HCT116 (cell line): ENCODE measurements at regions not wholly inside any gene's neighbourhood (a gene's known extent, or its start where the extent isn't known, plus 50 kb on each side); places are given as distances from the start of the nearest gene placed in this dataset.

ENCODE experiments used
- ATAC-seq: fragments of 200-7000 bp; cut with Tn5 transposase; 2 replicates; pipeline ENCODE4 v1.9.1; 2020; ENCODE audit warnings: mild to moderate bottlenecking, moderate library complexity
- BruUV-seq: library from RNA; stranded (reverse); fragments of 400-500 nt; replicated peaks from 2 replicates; lab custom pipeline; 2021; lab: Mats Ljungman, UMichigan
- CTCF ChIA-PET: fragments of 300-600 bp; sonication (Branson Sonifier 250); formaldehyde crosslinking; loops from one replicate; lab custom pipeline; 2021; ENCODE audit warnings: antibody characterized with exemption; lab: Charles Lee
- POLR2A ChIA-PET: fragments of 300-600, 350-600 bp; sonication (Branson Sonifier 250); formaldehyde crosslinking; loops from one replicate; lab custom pipeline; 2021; ENCODE audit warnings: antibody characterized with exemption; lab: Charles Lee
- RAD21 ChIA-PET, 2 experiments: fragments of 300-600 bp; sonication (Branson Sonifier 250); formaldehyde crosslinking; loops; one replicate each; lab custom pipeline; 2023; ENCODE audit warnings: low total read pairs in 2 of 2; ENCODE audit not compliant: uncharacterized antibody in 2 of 2, unreplicated experiment in 2 of 2, low non-redundant PET in 1 of 2; lab: Charles Lee
- DNase-seq: peaks from one replicate; pipeline ENCODE4 v3.0.0-alpha.2; 2010; ENCODE audit warnings: low read depth, low spot score
- H2AFZ ChIP-seq: fragments of 200-600 bp; shearing (Covaris generic), sonication (generic); 2 replicates; pipeline ENCODE4 v1.6.1; 2017; ENCODE audit warnings: low read depth, mixed run types, mixed read lengths, antibody characterized with exemption, low read length; ENCODE audit not compliant: poor library complexity, severe bottlenecking
- H3K27ac ChIP-seq: 2 replicates; pipeline ENCODE4 v1.5.1; 2012; ENCODE audit warnings: low read depth, low read length
- H3K27me3 ChIP-seq: fragments of 200-600 bp; sonication (generic); 2 replicates; pipeline ENCODE4 v1.6.1; 2016; ENCODE audit warnings: mixed run types, low read length, mixed read lengths; ENCODE audit not compliant: insufficient read depth
- H3K36me3 ChIP-seq, 2 experiments: fragments of 200-500 bp in 1 of 2; fragments of 200-600 bp in 1 of 2; sonication (Bioruptor generic) in 1 of 2; sonication (generic) in 1 of 2; 2 replicates each; pipeline versions ENCODE4 v1.5.1 to v1.6.1; 2014 to 2016; ENCODE audit warnings: low read length in 2 of 2, inconsistent platforms in 1 of 2, mixed read lengths in 1 of 2, mixed run types in 1 of 2; ENCODE audit not compliant: insufficient read depth in 2 of 2, control insufficient read depth in 1 of 2
- H3K4me1 ChIP-seq, 2 experiments: fragments of 200-600 bp in 1 of 2; sonication (generic) in 1 of 2; 2 replicates each; pipeline versions ENCODE4 v1.5.1 to v1.6.1; 2012 to 2017; ENCODE audit warnings: low read length in 2 of 2, inconsistent platforms in 1 of 2, mild to moderate bottlenecking in 1 of 2, mixed read lengths in 1 of 2, mixed run types in 1 of 2, moderate library complexity in 1 of 2; ENCODE audit not compliant: insufficient read depth in 2 of 2, control insufficient read depth in 1 of 2
- H3K4me2 ChIP-seq: fragments of 200-600 bp; sonication (generic); 2 replicates; pipeline ENCODE4 v1.6.1; 2017; ENCODE audit warnings: mixed run types, low read length, mixed read lengths
- H3K4me3 ChIP-seq, 2 experiments: fragments of 200-600 bp in 1 of 2; sonication (generic) in 1 of 2; replicated peaks in 1 of 2; 2 replicates each; pipeline ENCODE4 v1.5.1; 2011 to 2016; ENCODE audit warnings: low read length in 2 of 2, control low read depth in 1 of 2, low read depth in 1 of 2, mild to moderate bottlenecking in 1 of 2, mixed read lengths in 1 of 2, mixed run types in 1 of 2
- H3K79me2 ChIP-seq: fragments of 200-600 bp; sonication (generic); 2 replicates; pipeline ENCODE4 v1.6.1; 2017; ENCODE audit warnings: mild to moderate bottlenecking, mixed run types, low read length, moderate library complexity, mixed read lengths; ENCODE audit not compliant: insufficient read depth
- H3K9ac ChIP-seq: fragments of 200-600 bp; sonication (generic); 2 replicates; pipeline ENCODE4 v1.6.1; 2016; ENCODE audit warnings: low read length, mixed read lengths
- H3K9me2 ChIP-seq: fragments of 200-600 bp; sonication (generic), shearing (Covaris generic); 2 replicates; pipeline ENCODE4 v1.6.1; 2017; ENCODE audit warnings: mixed run types, mild to moderate bottlenecking, moderate library complexity; ENCODE audit not compliant: insufficient read depth
- H3K9me3 ChIP-seq, 2 experiments: fragments of 200-500 bp in 1 of 2; fragments of 200-600 bp in 1 of 2; sonication (Bioruptor generic) in 1 of 2; sonication (generic) in 1 of 2; 2 replicates each; pipeline ENCODE4 v1.6.1; 2014 to 2017; ENCODE audit warnings: low read length in 2 of 2, mixed read lengths in 2 of 2, inconsistent platforms in 1 of 2, low read depth in 1 of 2, mild to moderate bottlenecking in 1 of 2, mixed run types in 1 of 2, moderate library complexity in 1 of 2; ENCODE audit not compliant: control insufficient read depth in 1 of 2, insufficient read depth in 1 of 2
- H4K20me1 ChIP-seq: fragments of 200-600 bp; sonication (generic), shearing (Covaris generic); 2 replicates; pipeline ENCODE4 v1.6.1; 2017; ENCODE audit warnings: mixed run types, mild to moderate bottlenecking, moderate library complexity; ENCODE audit not compliant: insufficient read depth
- CBX3 ChIP-seq: IDR thresholded peaks from 2 replicates; pipeline ENCODE4 v1.6.1; 2012; ENCODE audit warnings: low read depth
- EGR1 ChIP-seq: IDR thresholded peaks from 2 replicates; pipeline ENCODE4 v1.6.1; 2012; ENCODE audit warnings: low read depth
- EZH2 ChIP-seq: fragments of 200-600 bp; sonication (generic); IDR thresholded peaks from 2 replicates; pipeline ENCODE4 v1.6.1; 2017; ENCODE audit warnings: antibody characterized with exemption, mixed run types
- FOSL1 ChIP-seq: IDR thresholded peaks from 2 replicates; pipeline ENCODE4 v1.6.1; 2012; ENCODE audit warnings: low read depth
- JUND ChIP-seq: IDR thresholded peaks from 2 replicates; pipeline ENCODE4 v1.6.1; 2012
- POLR2A ChIP-seq: IDR thresholded peaks from 2 replicates; pipeline ENCODE4 v1.7.0; 2011; ENCODE audit warnings: borderline replicate concordance; ENCODE audit not compliant: insufficient read depth, insufficient read length; ENCODE audit errors: extremely low read depth
- SIN3A ChIP-seq: IDR thresholded peaks from 2 replicates; pipeline ENCODE4 v1.6.1; 2012; ENCODE audit warnings: low read depth
- SP1 ChIP-seq: IDR thresholded peaks from 2 replicates; pipeline ENCODE4 v1.6.1; 2012; ENCODE audit warnings: low read depth
- ZNF274 ChIP-seq: fragments of 200-500 bp; sonication (Bioruptor generic); IDR thresholded peaks from 2 replicates; pipeline ENCODE4 v1.6.1; 2014; ENCODE audit warnings: mild to moderate bottlenecking, low read depth, low read length, inconsistent platforms
- intact Hi-C: fragments of 100-400 bp; cut with micrococcal nuclease; formaldehyde crosslinking; loops from 2 replicates; pipeline ENCODE4 v1.10.0; 2022
- TF ChIP-seq, protein P1 (sequence below), 3 experiments: fragments of 200-600 bp in 1 of 3; sonication (generic) in 1 of 3; IDR thresholded peaks in 2 of 3; conservative IDR thresholded peaks in 1 of 3; 2 replicates each; pipeline ENCODE4 v1.5.1; 2012 to 2017; ENCODE audit warnings: low read depth in 2 of 3, low read length in 2 of 3, antibody characterized with exemption in 1 of 3, borderline replicate concordance in 1 of 3, control low read depth in 1 of 3, mild to moderate bottlenecking in 1 of 3, mixed read lengths in 1 of 3, mixed run types in 1 of 3, moderate library complexity in 1 of 3; ENCODE audit not compliant: insufficient read depth in 1 of 3
- TF ChIP-seq, protein P2 (sequence below): IDR thresholded peaks from 2 replicates; pipeline ENCODE4 v1.6.1; 2012; ENCODE audit warnings: low read depth
- TF ChIP-seq, protein P3 (sequence below): IDR thresholded peaks from 2 replicates; pipeline ENCODE4 v1.6.1; 2011; ENCODE audit warnings: mild to moderate bottlenecking, low read length, moderate library complexity; ENCODE audit not compliant: insufficient replicate concordance; ENCODE audit errors: extremely low read depth

DNA sequence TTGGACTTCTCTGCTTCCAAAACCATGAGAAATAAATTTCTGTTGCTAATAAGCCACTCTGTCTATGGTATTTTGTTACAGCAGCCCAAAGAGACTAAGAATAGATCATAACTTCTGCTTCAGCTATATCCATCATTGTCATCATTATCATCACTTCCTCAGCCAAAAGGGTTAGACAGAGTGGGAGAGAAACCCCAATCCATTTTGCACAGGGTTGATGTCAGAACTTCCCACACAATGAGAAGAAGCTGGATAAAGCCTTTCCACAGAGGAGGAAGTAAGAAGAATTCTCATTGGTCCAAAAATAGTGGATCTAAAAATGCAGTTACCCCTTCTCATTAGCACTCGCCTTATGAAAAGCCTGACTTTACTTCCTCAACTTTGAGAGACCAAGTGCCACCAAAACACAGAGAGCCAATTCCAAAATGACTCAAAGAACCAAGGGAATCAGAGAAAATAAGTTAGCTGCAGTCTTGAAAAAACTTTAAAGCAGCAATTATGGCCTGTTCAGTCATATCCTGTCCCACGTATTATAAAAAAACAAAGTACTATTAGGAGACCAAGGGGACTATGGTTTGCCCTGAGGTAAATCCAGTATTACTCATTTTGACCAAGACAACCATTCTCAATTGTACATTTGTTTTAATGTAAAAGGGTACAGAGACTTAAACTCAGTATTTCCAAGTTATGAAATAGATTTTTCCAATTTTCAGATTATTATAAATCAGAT lies 80.2 kb downstream of the WNT5A start:
- Histone ChIP-seq H3K4me3 (no peak overlapping the region), H2AFZ (no peak overlapping the region), H3K4me2 (no peak overlapping the region), H3K36me3 (no peaks in the 10 kb centered on the region), H4K20me1 (no peaks in the 10 kb centered on the region), H3K9me2 (no peaks in the 10 kb centered on the region), H3K4me1 (no peaks in the 10 kb centered on the region), H3K27me3 (no peaks in the 10 kb centered on the region)
- ATAC-seq, result no peak
- ChIA-PET POLR2A (no interaction called here), RAD21 (no interaction called here)
- intact Hi-C loops, result no loop called here
- no TSS peak for BruUV-seq
- no peak for DNase-seq
- TF ChIP-seq, protein P1, sequence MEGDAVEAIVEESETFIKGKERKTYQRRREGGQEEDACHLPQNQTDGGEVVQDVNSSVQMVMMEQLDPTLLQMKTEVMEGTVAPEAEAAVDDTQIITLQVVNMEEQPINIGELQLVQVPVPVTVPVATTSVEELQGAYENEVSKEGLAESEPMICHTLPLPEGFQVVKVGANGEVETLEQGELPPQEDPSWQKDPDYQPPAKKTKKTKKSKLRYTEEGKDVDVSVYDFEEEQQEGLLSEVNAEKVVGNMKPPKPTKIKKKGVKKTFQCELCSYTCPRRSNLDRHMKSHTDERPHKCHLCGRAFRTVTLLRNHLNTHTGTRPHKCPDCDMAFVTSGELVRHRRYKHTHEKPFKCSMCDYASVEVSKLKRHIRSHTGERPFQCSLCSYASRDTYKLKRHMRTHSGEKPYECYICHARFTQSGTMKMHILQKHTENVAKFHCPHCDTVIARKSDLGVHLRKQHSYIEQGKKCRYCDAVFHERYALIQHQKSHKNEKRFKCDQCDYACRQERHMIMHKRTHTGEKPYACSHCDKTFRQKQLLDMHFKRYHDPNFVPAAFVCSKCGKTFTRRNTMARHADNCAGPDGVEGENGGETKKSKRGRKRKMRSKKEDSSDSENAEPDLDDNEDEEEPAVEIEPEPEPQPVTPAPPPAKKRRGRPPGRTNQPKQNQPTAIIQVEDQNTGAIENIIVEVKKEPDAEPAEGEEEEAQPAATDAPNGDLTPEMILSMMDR (IDR thresholded peaks at IDR 0.05 in 2 of 3, conservative IDR thresholded peaks at IDR 0.05 in 1 of 3; ENCODE audit: borderline replicate concordance in 1 of 3, insufficient read depth in 1 of 3, low read depth in 2 of 3, low read length in 2 of 3), result no peak
- no peak for TF ChIP-seq ZNF274
- no peak for TF ChIP-seq SP1
- no peak for TF ChIP-seq JUND
- no peak for TF ChIP-seq EZH2
- no peak for TF ChIP-seq FOSL1
- TF ChIP-seq POLR2A, result no peak
- TF ChIP-seq SIN3A, result no peak
- no peak for TF ChIP-seq EGR1
- TF ChIP-seq CBX3, result no peak
- TF ChIP-seq, protein P2, sequence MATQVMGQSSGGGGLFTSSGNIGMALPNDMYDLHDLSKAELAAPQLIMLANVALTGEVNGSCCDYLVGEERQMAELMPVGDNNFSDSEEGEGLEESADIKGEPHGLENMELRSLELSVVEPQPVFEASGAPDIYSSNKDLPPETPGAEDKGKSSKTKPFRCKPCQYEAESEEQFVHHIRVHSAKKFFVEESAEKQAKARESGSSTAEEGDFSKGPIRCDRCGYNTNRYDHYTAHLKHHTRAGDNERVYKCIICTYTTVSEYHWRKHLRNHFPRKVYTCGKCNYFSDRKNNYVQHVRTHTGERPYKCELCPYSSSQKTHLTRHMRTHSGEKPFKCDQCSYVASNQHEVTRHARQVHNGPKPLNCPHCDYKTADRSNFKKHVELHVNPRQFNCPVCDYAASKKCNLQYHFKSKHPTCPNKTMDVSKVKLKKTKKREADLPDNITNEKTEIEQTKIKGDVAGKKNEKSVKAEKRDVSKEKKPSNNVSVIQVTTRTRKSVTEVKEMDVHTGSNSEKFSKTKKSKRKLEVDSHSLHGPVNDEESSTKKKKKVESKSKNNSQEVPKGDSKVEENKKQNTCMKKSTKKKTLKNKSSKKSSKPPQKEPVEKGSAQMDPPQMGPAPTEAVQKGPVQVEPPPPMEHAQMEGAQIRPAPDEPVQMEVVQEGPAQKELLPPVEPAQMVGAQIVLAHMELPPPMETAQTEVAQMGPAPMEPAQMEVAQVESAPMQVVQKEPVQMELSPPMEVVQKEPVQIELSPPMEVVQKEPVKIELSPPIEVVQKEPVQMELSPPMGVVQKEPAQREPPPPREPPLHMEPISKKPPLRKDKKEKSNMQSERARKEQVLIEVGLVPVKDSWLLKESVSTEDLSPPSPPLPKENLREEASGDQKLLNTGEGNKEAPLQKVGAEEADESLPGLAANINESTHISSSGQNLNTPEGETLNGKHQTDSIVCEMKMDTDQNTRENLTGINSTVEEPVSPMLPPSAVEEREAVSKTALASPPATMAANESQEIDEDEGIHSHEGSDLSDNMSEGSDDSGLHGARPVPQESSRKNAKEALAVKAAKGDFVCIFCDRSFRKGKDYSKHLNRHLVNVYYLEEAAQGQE, result no peak
- TF ChIP-seq, protein P3, sequence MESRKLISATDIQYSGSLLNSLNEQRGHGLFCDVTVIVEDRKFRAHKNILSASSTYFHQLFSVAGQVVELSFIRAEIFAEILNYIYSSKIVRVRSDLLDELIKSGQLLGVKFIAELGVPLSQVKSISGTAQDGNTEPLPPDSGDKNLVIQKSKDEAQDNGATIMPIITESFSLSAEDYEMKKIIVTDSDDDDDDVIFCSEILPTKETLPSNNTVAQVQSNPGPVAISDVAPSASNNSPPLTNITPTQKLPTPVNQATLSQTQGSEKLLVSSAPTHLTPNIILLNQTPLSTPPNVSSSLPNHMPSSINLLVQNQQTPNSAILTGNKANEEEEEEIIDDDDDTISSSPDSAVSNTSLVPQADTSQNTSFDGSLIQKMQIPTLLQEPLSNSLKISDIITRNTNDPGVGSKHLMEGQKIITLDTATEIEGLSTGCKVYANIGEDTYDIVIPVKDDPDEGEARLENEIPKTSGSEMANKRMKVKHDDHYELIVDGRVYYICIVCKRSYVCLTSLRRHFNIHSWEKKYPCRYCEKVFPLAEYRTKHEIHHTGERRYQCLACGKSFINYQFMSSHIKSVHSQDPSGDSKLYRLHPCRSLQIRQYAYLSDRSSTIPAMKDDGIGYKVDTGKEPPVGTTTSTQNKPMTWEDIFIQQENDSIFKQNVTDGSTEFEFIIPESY, result no peak
- TF ChIP-seq, all 23 proteins: peak for 0
- Histone ChIP-seq H3K9ac (no peak overlapping the region), H3K9me3 (peaks cover 8 to 12% of the 10 kb centered on the region in 2 experiments; a peak in 2 of 4 replicates), H3K79me2 (no peaks in the 10 kb centered on the region), H3K27ac (no peak overlapping the region)
- CTCF ChIA-PET, result no interaction called here
